Common myeloid progenitor, CD34-positive (primary cell): ENCODE measurements at regions not wholly inside any gene's neighbourhood (a gene's known extent, or its start where the extent isn't known, plus 50 kb on each side); places are given as distances from the start of the nearest gene placed in this dataset.

Experiments
- CTCF ChIA-PET: fragments of 350-600 bp; sonication (Branson Sonifier 250); formaldehyde crosslinking; loops from one replicate; lab custom pipeline; 2021; ENCODE audit warnings: antibody characterized with exemption; lab: Charles Lee
- POLR2A ChIA-PET: fragments of 350-600 bp; sonication (Branson Sonifier 250); formaldehyde crosslinking; loops from one replicate; lab custom pipeline; 2021; ENCODE audit warnings: antibody characterized with exemption; lab: Charles Lee
- DNase-seq, 3 donors: peaks; one replicate each; pipeline versions ENCODE4 v3.0.0 to v3.0.0-alpha.2; 2013
- H3K27ac ChIP-seq, 2 experiments: 1 replicate in 1 of 2; 2 replicates in 1 of 2; pipeline ENCODE4 v1.7.0; 2013; ENCODE audit warnings: inconsistent platforms in 2 of 2, low read length in 2 of 2, mild to moderate bottlenecking in 2 of 2, low read depth in 1 of 2, moderate library complexity in 1 of 2; ENCODE audit not compliant: severe bottlenecking in 2 of 2, insufficient read depth in 1 of 2, poor library complexity in 1 of 2
- H3K27me3 ChIP-seq, 5 experiments: replicated peaks in 2 of 5; 1 replicate in 3 of 5; 2 replicates in 2 of 5; pipeline versions ENCODE4 v1.6.1 to v1.7.0; 2013; ENCODE audit warnings: low read length in 4 of 5, mild to moderate bottlenecking in 2 of 5, moderate library complexity in 2 of 5, inconsistent platforms in 1 of 5; ENCODE audit not compliant: insufficient read depth in 5 of 5, control insufficient read depth in 4 of 5
- H3K36me3 ChIP-seq, 4 experiments: 1 replicate in 2 of 4; 2 replicates in 2 of 4; pipeline versions ENCODE4 v1.6.1 to v1.7.0; 2013; ENCODE audit warnings: low read length in 3 of 4, control low read depth in 1 of 4, mild to moderate bottlenecking in 1 of 4; ENCODE audit not compliant: control insufficient read depth in 4 of 4, insufficient read depth in 4 of 4
- H3K4me1 ChIP-seq, 4 experiments: 1 replicate in 3 of 4; 2 replicates in 1 of 4; pipeline versions ENCODE4 v1.6.1 to v1.7.1; 2013; ENCODE audit warnings: low read length in 3 of 4, mild to moderate bottlenecking in 3 of 4, control low read depth in 1 of 4, inconsistent platforms in 1 of 4, moderate library complexity in 1 of 4; ENCODE audit not compliant: control insufficient read depth in 4 of 4, insufficient read depth in 4 of 4; ENCODE audit errors: control extremely low read depth in 1 of 4
- H3K4me3 ChIP-seq, 7 experiments: 1 replicate in 4 of 7; 2 replicates in 3 of 7; pipeline versions ENCODE4 v1.5.1 to v1.7.0; 2013; ENCODE audit warnings: mild to moderate bottlenecking in 7 of 7, low read length in 6 of 7, moderate library complexity in 6 of 7, inconsistent platforms in 2 of 7, low read depth in 2 of 7, control low read depth in 1 of 7; ENCODE audit not compliant: insufficient read depth in 4 of 7, control insufficient read depth in 1 of 7; ENCODE audit errors: extremely low read depth in 1 of 7
- H3K9me3 ChIP-seq, 5 experiments: 1 replicate in 4 of 5; 2 replicates in 1 of 5; pipeline versions ENCODE4 v1.6.1 to v1.7.1; 2013; ENCODE audit warnings: low read length in 4 of 5, mild to moderate bottlenecking in 2 of 5, inconsistent platforms in 1 of 5, low read depth in 1 of 5, moderate library complexity in 1 of 5; ENCODE audit not compliant: control insufficient read depth in 4 of 5, insufficient read depth in 2 of 5; ENCODE audit errors: control extremely low read depth in 1 of 5
- WGBS: methylation state at CpG from one replicate; pipeline ENCODE4 v1.1.5; 2013; ENCODE audit not compliant: insufficient coverage; 5-methylcytosine and 5-hydroxymethylcytosine counted together

DNA sequence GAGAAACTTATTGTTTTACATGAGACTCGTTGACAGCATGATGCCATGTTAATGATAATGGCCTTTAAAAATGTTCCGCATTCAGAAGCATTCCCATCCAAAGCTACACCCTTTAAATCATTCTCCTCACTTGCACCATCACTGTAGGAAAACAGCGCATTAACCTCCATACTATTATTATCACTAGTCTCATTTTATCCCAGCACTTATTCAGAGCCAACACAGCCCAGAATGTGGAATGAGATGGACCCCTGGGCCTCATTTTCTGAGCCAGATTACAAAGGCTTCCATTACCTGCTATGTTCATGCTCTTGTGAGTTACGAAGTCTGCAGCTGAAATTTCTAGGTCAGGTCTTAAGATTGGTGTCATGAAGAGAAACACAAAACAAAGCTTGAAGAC lies 159.4 kb downstream of the HS3ST3A1 start:
- Histone ChIP-seq H3K4me1 (no peaks in the 10 kb centered on the region), H3K27ac (no peak overlapping the region), H3K9me3 (no peaks in the 10 kb centered on the region), H3K27me3 (no peaks in the 10 kb centered on the region), H3K36me3 (no peaks in the 10 kb centered on the region), H3K4me3 (no peak overlapping the region)
- CTCF ChIA-PET = no interaction called here
- POLR2A ChIA-PET = no interaction called here
- no peak for DNase-seq
- 96% methylated on average over 3 of the region's 4 CpGs for WGBS

DNA sequence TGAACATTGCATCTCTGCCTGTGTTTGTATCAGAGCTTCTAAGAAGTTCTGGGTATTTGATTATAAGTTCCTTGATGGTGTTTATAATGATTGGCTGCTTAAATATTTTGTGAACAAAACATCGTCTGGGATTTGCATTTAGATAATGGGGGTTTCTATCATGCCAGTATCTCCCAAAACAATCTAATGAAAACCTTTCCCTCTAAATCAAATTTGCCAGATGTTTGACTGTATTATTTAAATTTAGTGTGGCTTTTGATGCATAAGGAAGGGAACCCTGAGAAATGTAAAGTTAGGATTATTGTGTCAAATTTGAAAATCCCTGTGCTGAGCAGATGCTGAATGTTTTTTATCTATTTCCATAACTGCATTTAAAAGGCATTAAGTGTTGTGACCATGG lies 159.9 kb downstream of the HS3ST3A1 start:
- H3K4me1 ChIP-seq = no peaks in the 10 kb centered on the region
- no CpG with 5 or more reads among the region's 1 CpG for WGBS
- ChIA-PET POLR2A (no interaction called here), CTCF (no interaction called here)
- no peaks in the 10 kb centered on the region for H3K9me3 ChIP-seq
- DNase-seq = no peak
- H3K27me3 ChIP-seq = no peaks in the 10 kb centered on the region
- H3K27ac ChIP-seq = no peak overlapping the region
- no peaks in the 10 kb centered on the region for H3K36me3 ChIP-seq
- H3K4me3 ChIP-seq = no peak overlapping the region

DNA sequence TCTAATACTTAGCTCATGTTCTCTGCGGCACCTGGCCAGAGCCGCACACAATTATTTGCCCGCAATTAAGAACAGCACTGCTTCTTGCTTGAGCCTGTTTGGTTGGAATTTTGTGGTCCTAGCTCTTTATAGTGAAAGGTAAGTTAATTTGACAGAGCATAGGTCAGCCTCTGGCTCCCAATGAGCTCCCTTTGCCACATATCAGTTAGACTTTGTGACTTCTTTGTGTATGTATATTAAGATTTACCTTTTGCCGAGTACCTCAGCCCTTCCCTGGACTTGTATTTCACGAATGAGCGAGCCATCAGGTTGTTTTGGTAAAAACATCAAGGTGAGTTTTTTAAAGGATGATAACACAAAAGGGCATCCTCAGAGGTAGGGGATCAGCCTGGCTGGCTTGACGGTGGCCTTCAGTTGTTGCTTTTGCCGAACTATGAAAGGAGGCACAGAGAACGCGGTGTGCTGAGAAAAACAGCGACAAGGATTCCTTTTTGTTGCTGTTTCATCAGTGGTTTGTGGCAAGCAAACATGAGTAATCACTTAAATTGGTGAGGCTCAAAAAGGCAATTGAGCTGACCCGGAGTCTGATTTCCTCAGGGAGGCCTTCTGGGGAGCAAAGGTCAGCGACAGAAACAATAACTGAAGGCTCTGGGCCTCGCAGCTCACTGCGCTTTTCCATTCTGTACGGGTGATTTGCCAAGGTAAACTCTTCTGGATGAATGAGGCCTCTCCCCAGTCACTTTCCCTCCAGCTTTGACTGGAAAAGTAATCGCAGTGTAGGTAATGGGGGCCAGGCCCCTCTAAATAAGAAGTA lies 163.6 kb downstream of the HS3ST3A1 start:
- H3K27me3 ChIP-seq = no peaks in the 10 kb centered on the region
- H3K27ac ChIP-seq = no peak overlapping the region
- ChIA-PET CTCF (no interaction called here), POLR2A (no interaction called here)
- 95% methylated on average over 16 of the region's 17 CpGs for WGBS
- H3K36me3 ChIP-seq = no peaks in the 10 kb centered on the region
- no peak overlapping the region for H3K4me3 ChIP-seq
- H3K4me1 ChIP-seq = no peaks in the 10 kb centered on the region
- H3K9me3 ChIP-seq = no peaks in the 10 kb centered on the region
- DNase-seq = no peak

DNA sequence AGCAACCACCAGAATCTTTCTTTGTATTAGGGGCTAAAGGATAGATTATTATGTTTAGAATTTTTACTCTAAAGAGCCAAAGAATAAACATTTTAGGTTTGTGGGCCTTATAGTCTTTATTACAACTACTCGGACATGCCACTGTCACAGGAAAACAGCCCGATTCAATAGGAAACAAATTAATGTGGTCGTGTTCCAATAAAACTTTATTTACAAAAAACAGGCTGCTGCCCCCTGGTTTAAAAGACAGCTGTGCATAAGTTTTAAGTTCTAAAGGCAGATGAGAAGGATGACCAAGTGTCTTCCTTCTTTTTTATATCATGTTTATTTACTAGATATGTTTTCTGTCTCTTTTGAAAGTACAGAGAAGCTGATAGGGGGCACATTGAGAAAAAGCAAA lies 166.5 kb downstream of the HS3ST3A1 start:
- CTCF ChIA-PET = no interaction called here
- POLR2A ChIA-PET = no interaction called here
- WGBS = no CpG with 5 or more reads among the region's 3 CpGs

DNA sequence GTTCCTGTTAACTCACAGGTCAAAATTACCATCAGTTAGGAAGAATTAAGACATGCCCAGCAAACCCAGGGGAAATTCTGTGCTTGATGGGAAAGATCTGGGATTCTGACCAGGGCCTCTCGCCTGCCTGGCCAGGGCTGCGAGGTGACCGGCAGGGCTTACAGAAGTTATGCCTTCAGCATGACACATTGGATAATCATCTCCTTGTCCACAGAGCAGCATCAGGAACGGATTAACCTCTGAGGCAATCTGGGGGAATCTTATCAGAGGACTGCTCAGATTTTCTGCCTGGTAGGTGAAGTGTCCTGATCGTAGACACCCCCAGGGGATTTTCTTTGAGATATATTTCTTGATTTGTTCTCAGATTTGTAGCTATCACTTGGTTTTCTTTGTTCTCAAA lies 172.5 kb downstream of the HS3ST3A1 start:
- ChIA-PET CTCF (no interaction called here), POLR2A (no interaction called here)
- H3K27ac ChIP-seq = no peak overlapping the region
- no peaks in the 10 kb centered on the region for H3K27me3 ChIP-seq
- H3K4me3 ChIP-seq = no peak overlapping the region
- H3K36me3 ChIP-seq = no peaks in the 10 kb centered on the region
- no peaks in the 10 kb centered on the region for H3K4me1 ChIP-seq
- peaks cover 0 to 5% (median 0%) of the 10 kb centered on the region in 5 experiments for H3K9me3 ChIP-seq
- 93% methylated on average over 4 of the region's 5 CpGs for WGBS
- no peak for DNase-seq

More for the DNA sequence above, 166.5 kb downstream of the HS3ST3A1 start:
- peaks cover 0 to 5% (median 0%) of the 10 kb centered on the region in 5 experiments for H3K9me3 ChIP-seq
- no peak overlapping the region for H3K27ac ChIP-seq
- no peaks in the 10 kb centered on the region for H3K27me3 ChIP-seq
- H3K4me3 ChIP-seq = no peak overlapping the region
- no peaks in the 10 kb centered on the region for H3K36me3 ChIP-seq
- H3K4me1 ChIP-seq = no peaks in the 10 kb centered on the region
- DNase-seq = no peak

DNA sequence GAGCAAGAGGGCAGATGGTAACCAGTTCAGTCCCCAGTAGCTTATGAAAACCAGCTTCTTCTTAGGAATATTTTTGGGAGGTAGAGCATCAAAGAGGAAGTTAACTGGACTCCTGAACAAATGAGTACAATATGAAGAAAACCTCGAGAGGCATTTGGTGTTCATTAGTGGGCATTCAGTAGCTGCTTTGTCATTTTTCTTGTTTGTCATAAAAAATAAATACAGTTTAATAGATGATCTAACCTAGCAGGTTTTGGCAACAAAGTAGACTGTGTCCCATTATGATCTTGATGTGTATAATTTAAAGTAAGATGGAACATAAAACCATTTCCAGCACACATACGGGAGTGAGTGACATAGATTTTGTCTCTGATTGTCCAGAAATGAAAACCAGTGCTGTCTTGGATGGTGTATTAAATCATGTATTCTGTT lies 173.1 kb downstream of the HS3ST3A1 start:
- CTCF ChIA-PET = no interaction called here
- Histone ChIP-seq H3K27me3 (no peaks in the 10 kb centered on the region), H3K27ac (no peak overlapping the region), H3K9me3 (peaks cover 0 to 5% (median 0%) of the 10 kb centered on the region in 5 experiments), H3K4me1 (no peaks in the 10 kb centered on the region), H3K4me3 (no peak overlapping the region), H3K36me3 (no peaks in the 10 kb centered on the region)
- no CpG with 5 or more reads among the region's 2 CpGs for WGBS
- POLR2A ChIA-PET = no interaction called here
- no peak for DNase-seq

DNA sequence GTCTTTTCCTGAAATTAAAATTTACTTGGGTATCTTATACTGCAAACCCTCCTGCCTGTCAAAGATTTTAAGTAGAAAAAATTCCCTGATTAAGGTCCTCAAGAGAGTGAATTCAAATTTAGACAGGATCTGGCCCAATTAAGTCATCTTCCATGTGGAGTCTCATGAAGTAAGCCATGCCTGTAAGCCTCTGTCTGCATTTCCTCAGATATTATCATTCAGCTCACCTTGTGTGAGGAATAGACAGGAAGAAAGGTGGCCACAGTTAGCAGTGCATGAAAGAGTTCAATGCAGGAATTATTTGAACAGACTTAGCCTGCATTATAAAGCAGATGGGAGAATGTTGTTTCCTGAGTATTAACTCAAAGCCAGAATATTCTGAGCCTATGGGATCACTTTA lies 174.7 kb downstream of the HS3ST3A1 start:
- no peak overlapping the region for H3K27ac ChIP-seq
- no peaks in the 10 kb centered on the region for H3K27me3 ChIP-seq
- DNase-seq = no peak
- no peaks in the 10 kb centered on the region for H3K36me3 ChIP-seq
- no peak overlapping the region for H3K4me3 ChIP-seq
- ChIA-PET CTCF (no interaction called here), POLR2A (no interaction called here)
- H3K4me1 ChIP-seq = no peaks in the 10 kb centered on the region
- no peaks in the 10 kb centered on the region for H3K9me3 ChIP-seq
